ENCODE measurements at regions not wholly inside any gene's neighbourhood (a gene's known extent, or its start where the extent isn't known, plus 50 kb on each side); places are given as distances from the start of the nearest gene placed in this dataset.

- TF ChIP-seq GATA2 (IDR thresholded peaks at IDR 0.05; ENCODE audit: low read depth, low read length) = no peak
- no peak for TF ChIP-seq GATA3 (IDR thresholded peaks at IDR 0.05; ENCODE audit: low read depth, low read length)
These were observed 76.3 kb upstream of the FRMD4B start for GRCh38 chr3:69462022-69462825.

Measured in SH-SY5Y (cell line).